ENCODE measurements at regions not wholly inside any gene's neighbourhood (a gene's known extent, or its start where the extent isn't known, plus 50 kb on each side); places are given as distances from the start of the nearest gene placed in this dataset.
A peak's percentile ranks its signal among the peaks of the same experiment; 100 is the strongest.
"Not testable (repeated sequence)": the region's sequence is repeated elsewhere in the genome, so short reads cannot be mapped to it uniquely, and the experiment has no call there.

DNA sequence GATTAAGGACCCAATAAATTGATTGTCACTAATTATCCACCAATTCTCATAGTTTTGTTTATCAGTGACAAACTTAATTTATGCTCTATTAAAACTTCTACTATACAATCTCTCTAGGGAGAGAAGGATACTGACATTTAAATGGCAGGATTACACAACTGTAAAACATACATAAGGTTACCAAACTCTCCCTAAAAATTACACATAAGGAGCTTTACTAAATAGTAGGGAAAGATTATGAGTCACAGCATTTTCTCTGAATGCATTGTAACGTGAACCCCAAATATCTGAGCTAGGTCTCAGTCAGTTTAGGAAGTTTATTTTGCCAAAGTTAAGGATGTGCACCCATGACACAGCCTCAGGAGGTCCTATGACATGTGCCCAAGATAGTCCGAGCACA is 2140.6 kb downstream of the NCAM2 start:
- no peak overlapping the region for H3K4me3 ChIP-seq (ENCODE audit: low read length)
- DNase-seq (ENCODE audit: low read depth, low spot score) = no peak

DNA sequence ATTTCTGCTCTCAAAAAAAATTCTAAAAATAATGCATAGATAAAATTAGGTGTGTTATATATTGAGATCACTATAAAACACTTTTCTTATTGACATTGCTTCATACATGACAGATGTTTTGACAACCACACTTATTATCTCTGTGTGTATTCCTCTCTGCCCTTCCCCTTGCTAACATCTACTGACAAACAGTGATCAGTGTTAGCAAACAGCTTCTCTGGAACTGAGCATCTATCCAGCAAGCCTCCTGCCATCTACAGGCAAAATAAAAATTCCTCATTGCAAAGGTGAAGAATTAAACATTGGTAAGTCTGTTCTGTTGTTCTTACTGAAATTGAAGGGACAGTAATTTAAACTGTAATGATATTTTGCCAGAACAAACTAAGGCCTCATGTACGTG is 2153.9 kb downstream of the NCAM2 start:
- no peak for DNase-seq (ENCODE audit: low read depth, low spot score)
- H3K4me3 ChIP-seq (ENCODE audit: low read length) = no peak overlapping the region

DNA sequence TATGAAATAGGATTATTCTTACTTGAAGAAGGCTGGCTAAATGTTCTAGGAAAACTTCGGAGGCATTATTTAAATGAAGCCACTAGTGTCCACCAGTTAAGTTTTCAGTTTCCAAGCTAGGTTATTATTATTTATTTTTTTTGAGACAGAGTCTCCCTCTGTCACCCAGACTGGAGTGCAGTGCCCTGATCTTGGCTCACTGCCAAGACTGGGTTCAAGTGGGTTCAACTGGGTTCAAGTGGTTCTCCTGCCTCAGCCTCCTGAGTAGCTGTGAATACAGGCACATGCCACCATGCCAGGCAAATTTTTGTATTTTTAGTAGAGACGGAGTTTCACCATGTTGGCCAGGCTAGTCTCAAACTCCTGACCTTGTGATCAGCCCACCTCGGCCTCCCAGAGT is 2155.6 kb downstream of the NCAM2 start:
- H3K4me3 ChIP-seq (ENCODE audit: low read length); DNase-seq (ENCODE audit: low read depth, low spot score): not testable (repeated sequence)

DNA sequence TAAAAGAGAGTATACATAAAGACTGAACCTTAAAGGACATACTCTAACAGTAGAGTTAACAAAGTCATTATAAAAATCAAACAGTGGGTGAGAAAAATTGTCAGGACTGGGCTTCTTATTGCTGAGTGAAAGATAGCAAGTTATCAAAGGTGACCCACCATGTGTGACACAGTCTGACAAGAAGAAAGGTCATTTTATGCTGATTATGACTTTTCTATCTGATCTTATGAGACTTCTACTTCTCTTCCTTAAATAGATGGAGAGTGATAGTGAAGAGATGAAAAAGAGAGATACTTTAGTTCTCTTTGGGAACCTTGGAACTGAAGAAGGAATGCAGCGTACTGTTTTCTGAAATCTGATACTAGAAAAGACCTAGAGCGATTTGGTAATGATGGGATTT is 2157.1 kb downstream of the NCAM2 start:
- DNase-seq (ENCODE audit: low read depth, low spot score) = no peak
- H3K4me3 ChIP-seq (ENCODE audit: low read length) = no peak overlapping the region

DNA sequence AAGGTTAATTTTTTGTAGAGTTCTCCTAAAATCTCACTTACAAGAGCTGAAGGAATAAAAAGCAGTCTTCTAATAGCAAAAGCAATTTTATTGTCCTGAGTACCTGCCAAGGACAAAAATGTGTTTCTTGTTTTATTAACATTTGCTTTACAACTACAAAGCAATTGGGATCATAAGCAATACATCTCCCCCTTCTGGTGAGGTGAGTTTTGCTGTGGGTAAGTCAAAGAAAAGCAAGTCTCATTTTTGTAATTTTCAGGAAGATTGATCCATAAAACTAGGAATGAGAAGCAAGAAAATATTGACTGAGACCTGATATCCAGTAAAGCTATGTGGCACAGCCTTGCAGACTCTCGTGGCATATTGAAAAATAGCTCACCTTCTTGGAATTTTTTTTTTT is 2162.7 kb downstream of the NCAM2 start:
- peak; percentile 12 for DNase-seq (ENCODE audit: low read depth, low spot score)
- H3K4me3 ChIP-seq (ENCODE audit: low read length) = no peak overlapping the region

DNA sequence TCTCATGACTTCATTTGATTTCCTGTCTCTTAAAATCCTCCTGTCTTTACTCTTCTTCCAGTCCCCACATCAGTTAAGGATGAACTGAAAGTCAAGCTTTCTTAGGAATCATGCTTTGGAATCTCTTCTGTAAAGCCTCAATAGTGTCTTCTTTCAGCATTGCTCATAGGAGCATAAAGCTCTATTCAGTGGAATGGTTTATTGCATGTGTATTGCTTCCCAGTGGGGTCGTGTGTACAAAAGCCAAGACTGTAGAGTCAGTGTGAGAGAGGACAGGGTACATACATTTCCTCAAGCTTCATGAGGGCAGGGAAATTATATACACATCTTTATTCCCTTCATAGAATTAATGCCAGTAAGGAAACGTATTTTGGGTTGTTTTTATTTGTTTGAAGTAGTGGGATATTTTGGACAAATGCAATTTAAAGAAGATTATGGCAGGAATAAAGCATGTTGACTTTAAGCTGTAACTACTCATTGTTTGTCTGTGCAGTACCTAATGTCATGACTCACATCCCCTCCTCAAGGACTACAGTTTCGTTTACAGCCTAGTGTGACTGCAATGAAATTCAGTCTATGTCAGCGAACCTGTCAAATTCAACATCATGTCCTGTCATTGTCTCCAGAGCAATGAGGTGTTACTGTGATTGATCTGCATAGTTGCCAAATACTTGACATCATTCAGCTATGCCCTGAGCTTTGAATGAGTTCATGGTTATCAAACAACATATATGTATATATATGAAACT is 2164.2 kb downstream of the NCAM2 start:
- no peak for DNase-seq (ENCODE audit: low read depth, low spot score)
- no peak overlapping the region for H3K4me3 ChIP-seq (ENCODE audit: low read length)

Measured in Jurkat, Clone E6-1 (cell line).